Left ventricle myocardium inferior (tissue), 1 donor: ENCODE measurements at regions not wholly inside any gene's neighbourhood (a gene's known extent, or its start where the extent isn't known, plus 50 kb on each side); places are given as distances from the start of the nearest gene placed in this dataset.
"Not testable (repeated sequence)": the region's sequence is repeated elsewhere in the genome, so short reads cannot be mapped to it uniquely, and the experiment has no call there.

Experiments used
- DNase-seq: peaks from one replicate; pipeline ENCODE4 v3.0.0-alpha.2; 2020
- H3K27ac ChIP-seq: fragments of 200-600 bp; replicated peaks from 2 replicates; pipeline ENCODE4 v1.8.0; 2021
- H3K27me3 ChIP-seq: fragments of 200-600 bp; 2 replicates; pipeline ENCODE4 v1.8.0; 2021; ENCODE audit warnings: low read depth
- H3K36me3 ChIP-seq: fragments of 200-600 bp; 2 replicates; pipeline ENCODE4 v1.8.0; 2021
- H3K4me1 ChIP-seq: fragments of 200-600 bp; 2 replicates; pipeline ENCODE4 v1.8.0; 2021
- H3K4me3 ChIP-seq: fragments of 200-600 bp; 2 replicates; pipeline ENCODE4 v1.8.0; 2021; ENCODE audit warnings: mild to moderate bottlenecking, moderate library complexity
- H3K9me3 ChIP-seq: fragments of 200-600 bp; replicated peaks from 2 replicates; pipeline ENCODE4 v1.8.0; 2021
- intact Hi-C: fragments of 100-400 bp; cut with micrococcal nuclease; formaldehyde crosslinking; loops from one replicate; pipeline ENCODE4 v1.11.0; 2022
- TF ChIP-seq, protein P1 (sequence below): fragments of 200-600 bp; IDR thresholded peaks from 2 replicates; pipeline ENCODE4 v1.8.0; 2021; ENCODE audit warnings: antibody characterized with exemption, mild to moderate bottlenecking, borderline replicate concordance
- donor health status: DM: no; HTN: yes; CAD: no; lungs with severe emphysema.

DNA sequence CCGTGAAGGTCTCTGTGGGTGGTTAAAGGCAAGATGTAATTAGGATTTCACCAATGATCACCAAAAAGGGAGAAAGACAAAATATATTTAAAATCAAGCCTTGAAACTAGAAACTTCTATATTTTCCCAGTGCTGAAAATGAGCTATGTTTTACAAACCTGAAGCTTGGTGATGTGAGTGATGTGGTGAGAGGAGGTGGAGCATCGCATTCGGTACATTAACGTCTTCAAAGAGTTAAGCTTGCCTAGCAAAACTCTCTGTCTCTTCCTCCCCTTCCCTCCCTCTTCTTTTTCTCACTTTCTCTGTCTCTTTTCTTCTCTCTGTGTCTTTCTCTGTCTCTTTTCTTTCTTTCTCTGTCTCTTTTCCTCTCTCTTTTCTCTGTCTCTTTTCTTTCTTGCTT lies 347.3 kb upstream of the IRX2 start:
- Histone ChIP-seq H3K27ac (no peak overlapping the region), H3K27me3 (peaks cover 88% of the 10 kb centered on the region), H3K4me3 (no peak overlapping the region), H3K9me3 (no peaks in the 10 kb centered on the region), H3K4me1 (no peaks in the 10 kb centered on the region), H3K36me3 (no peaks in the 10 kb centered on the region)
- DNase-seq, result no peak
- TF ChIP-seq, protein P1, sequence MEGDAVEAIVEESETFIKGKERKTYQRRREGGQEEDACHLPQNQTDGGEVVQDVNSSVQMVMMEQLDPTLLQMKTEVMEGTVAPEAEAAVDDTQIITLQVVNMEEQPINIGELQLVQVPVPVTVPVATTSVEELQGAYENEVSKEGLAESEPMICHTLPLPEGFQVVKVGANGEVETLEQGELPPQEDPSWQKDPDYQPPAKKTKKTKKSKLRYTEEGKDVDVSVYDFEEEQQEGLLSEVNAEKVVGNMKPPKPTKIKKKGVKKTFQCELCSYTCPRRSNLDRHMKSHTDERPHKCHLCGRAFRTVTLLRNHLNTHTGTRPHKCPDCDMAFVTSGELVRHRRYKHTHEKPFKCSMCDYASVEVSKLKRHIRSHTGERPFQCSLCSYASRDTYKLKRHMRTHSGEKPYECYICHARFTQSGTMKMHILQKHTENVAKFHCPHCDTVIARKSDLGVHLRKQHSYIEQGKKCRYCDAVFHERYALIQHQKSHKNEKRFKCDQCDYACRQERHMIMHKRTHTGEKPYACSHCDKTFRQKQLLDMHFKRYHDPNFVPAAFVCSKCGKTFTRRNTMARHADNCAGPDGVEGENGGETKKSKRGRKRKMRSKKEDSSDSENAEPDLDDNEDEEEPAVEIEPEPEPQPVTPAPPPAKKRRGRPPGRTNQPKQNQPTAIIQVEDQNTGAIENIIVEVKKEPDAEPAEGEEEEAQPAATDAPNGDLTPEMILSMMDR, result no peak
- intact Hi-C loops, result no loop called here

DNA sequence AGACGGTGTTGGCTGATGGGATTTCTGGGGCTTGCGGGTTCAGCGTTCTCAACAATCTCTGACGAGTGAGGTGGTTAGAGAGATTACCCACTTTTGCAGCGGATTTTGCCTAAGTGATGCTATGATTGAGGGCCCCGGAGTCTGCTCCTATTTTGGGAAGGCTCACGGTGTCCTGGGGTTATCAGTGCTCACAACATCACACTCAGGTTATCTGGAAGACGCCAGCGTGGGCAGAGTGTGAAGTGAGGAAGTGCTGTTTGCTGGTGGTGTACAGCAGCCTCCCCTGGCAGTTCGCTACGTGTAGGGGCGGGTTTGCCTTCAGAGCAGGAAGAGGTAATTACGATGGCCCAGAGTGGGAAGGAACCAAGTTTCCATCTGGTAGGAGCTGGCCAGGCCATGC lies 341.2 kb upstream of the IRX2 start:
- H3K27ac ChIP-seq, result no peak overlapping the region
- no peaks in the 10 kb centered on the region for H3K9me3 ChIP-seq
- H3K4me1 ChIP-seq, result peaks cover 4% of the 10 kb centered on the region
- DNase-seq, result no peak
- TF ChIP-seq, protein P1, result no peak
- peaks cover 65% of the 10 kb centered on the region for H3K27me3 ChIP-seq
- H3K4me3 ChIP-seq, result no peak overlapping the region
- no peaks in the 10 kb centered on the region for H3K36me3 ChIP-seq
- intact Hi-C loops, result no loop called here

DNA sequence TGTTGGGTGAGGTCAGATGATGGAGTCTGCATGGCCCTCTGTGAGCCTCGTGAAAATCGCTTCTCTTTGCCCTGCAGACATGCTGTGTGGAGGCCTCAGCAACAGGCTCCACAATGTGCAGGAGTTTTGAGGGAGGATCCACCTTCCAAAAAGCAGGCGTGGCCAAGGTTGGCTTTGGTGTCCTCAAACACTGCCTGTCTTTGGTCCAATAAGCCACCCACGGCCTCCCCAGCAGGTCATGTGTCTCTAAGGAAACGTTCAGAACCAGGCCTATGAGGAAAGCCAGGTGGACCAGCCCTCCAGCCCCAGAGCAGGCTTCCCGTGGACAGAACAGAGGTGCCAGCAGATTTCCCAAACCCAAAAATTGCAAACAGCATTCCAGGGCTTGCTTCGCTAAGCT lies 340.7 kb upstream of the IRX2 start:
- Histone ChIP-seq H3K27me3 (peaks cover 60% of the 10 kb centered on the region), H3K27ac (no peak overlapping the region), H3K4me1 (peaks cover 4% of the 10 kb centered on the region), H3K9me3 (no peaks in the 10 kb centered on the region), H3K36me3 (no peaks in the 10 kb centered on the region), H3K4me3 (no peak overlapping the region)
- intact Hi-C loops, result no loop called here
- no peak for DNase-seq
- TF ChIP-seq, protein P1, result no peak

DNA sequence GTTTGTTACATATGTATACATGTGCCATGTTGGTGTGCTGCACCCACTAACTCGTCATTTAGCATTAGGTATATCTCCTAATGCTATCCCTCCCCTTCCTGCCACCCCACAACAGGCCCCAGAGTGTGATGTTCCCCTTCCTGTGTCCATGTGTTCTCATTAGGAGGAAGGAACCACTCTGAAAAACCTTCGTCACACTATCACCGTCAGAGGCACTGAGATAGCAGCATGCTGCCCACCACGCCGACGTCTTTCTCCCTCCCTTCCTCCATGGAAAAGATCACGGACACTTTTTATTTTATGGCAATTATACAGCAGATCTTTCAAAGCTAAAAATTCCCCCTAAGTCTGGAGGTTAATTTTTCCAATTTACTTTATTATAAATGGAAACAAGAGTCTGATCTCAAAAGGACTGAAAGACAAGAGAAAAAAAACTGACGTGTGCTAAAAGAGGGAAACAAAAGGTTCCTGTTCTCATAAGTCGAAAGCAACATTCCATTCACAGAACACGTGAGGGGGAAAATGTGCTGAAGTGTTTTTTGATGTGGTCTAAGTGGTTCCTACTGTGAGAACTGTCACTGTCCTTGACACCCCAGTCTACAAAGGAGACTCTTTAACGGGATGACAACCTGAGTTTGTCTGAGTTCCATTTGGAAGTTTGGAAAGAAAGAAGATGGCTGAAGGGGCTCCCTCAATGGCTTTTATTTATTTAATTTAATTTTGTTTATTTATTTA lies 339.7 kb upstream of the IRX2 start:
- intact Hi-C loops, result no loop called here
- Histone ChIP-seq H3K27ac (no peak overlapping the region), H3K9me3 (no peaks in the 10 kb centered on the region), H3K27me3 (peaks cover 58% of the 10 kb centered on the region), H3K36me3 (no peaks in the 10 kb centered on the region), H3K4me1 (peaks cover 4% of the 10 kb centered on the region), H3K4me3 (no peak overlapping the region)
- TF ChIP-seq, protein P1, result no peak
- DNase-seq, result no peak

DNA sequence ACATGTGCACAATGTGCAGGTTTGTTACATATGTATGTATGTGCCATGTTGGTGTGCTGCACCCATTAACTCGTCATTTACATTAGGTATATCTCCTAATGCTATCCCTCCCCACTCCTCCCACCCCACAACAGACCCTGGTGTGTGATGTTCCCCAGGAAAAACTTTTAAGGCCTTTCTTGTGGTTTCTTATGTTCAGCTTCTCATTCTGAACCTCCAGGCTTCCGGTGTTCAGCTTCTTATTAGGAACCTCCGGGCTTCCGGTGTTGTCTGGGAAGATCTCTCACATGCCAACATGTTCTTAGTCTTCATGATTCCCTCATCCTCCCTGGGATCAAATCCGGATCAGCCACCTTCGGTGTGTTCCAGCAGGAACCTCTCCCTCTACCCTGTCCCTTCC lies 338.8 kb upstream of the IRX2 start:
- H3K4me3 ChIP-seq, DNase-seq, intact Hi-C loops: not testable (repeated sequence)

DNA sequence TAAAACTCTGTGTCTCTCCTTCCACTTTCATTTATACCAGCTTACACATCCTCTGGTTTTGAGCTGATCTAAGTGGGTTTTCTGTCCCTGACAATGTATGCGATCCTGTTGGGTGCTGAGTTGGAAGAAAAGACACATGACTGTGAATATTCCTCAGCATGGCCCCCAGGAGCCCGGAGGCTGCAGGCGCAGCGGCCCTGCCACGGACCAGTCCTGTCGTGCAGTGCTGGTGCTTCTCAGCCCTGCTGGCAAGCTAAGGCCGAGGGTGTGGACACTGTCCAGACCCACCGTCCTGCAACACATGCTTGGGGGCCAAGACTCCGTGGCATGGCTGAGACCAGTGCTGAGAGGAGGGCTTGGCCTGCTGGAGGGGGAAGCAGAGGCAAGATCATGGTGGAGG lies 328.9 kb upstream of the IRX2 start:
- peaks cover 10% of the 10 kb centered on the region for H3K9me3 ChIP-seq
- peaks cover 38% of the 10 kb centered on the region for H3K27me3 ChIP-seq
- no peak for DNase-seq
- intact Hi-C loops, result no loop called here
- no peaks in the 10 kb centered on the region for H3K4me1 ChIP-seq
- H3K36me3 ChIP-seq, result no peaks in the 10 kb centered on the region
- no peak overlapping the region for H3K4me3 ChIP-seq
- TF ChIP-seq, protein P1, result no peak
- H3K27ac ChIP-seq, result no peak overlapping the region

More for the DNA sequence above, 338.8 kb upstream of the IRX2 start:
- H3K4me1 ChIP-seq, H3K9me3 ChIP-seq, H3K36me3 ChIP-seq, H3K27ac ChIP-seq: not testable (repeated sequence)
- peaks cover 52% of the 10 kb centered on the region for H3K27me3 ChIP-seq
